ENCODE measurements at regions not wholly inside any gene's neighbourhood (a gene's known extent, or its start where the extent isn't known, plus 50 kb on each side); places are given as distances from the start of the nearest gene placed in this dataset.
"Not testable (repeated sequence)": the region's sequence is repeated elsewhere in the genome, so short reads cannot be mapped to it uniquely, and the experiment has no call there.

DNA sequence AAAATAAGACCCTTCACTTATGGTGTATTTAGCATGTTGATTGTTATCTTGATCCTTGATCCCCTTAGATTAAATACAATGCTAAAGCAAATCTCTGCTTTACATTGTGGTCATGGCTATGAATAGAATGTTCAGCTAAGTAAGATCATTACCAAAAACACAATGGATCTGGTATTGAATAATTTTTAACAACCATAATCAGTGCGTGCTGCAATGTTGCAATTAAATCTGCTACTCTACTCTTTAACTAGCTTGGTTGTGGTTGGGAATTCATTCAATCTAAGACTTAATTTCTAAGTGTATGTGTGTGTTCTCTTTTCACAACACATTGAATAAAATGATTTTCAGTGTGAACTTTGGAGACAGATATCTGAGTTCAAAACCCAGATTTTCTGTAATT, 442.5 kb upstream of the ZNF804A start:
- DNase-seq: no peak

DNA sequence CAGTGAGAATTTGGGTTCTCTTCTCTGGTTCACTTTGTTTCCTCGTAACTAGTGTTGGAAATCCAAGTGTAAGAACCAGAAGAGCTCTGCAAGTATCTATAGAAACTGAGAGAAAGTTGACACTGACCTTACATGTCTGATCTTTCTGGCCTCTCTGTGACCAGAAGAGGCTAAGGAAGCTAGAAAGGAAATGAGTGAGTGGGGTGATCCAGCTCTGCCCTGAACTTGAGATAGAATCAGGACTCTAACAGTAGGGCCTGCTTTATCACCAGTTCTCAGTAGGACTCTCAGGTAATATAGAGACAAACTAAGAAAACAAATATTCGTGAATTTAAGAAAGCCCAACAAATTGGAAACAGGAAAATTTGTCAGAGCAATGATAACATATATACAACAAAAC, 441.2 kb upstream of the ZNF804A start:
- no peak for DNase-seq

DNA sequence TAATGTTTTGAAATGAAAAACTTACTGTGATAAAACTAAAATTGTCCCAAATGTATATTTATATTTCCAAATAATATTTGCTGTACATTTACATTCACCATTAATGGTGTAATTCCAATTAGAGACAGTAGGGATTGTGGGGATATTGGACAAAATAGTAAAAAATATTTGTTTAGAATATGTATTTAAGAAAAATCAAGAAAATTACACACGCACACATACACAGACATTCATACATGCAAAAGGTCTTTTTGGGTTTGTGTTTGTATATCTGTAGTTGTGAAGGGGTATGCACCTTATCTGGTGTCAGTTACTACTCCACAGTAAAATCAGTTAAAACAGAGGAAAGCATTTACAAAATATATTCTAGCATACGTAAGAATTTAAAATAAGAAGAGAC, 435.9 kb upstream of the ZNF804A start:
- no peak for DNase-seq

DNA sequence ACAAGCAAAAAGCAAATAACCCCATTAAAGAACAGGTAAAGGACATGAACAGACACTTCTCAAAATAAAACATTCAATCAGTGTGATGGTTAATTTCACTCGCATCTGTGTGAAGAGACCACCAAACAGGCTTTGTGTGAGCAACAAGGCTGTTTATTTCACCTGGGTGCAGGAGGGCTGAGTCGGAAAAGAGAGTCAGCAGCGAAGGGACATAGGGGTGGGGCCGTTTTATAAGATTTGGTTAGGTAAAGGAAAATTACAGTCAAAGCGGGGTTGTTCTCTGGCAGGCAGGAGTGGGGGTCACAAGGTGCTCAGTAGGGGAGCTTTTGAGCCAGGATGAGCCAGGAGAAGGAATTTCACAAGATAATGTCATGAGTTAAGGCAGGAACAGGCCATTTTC, 429.5 kb upstream of the ZNF804A start:
- not testable (repeated sequence) for DNase-seq

DNA sequence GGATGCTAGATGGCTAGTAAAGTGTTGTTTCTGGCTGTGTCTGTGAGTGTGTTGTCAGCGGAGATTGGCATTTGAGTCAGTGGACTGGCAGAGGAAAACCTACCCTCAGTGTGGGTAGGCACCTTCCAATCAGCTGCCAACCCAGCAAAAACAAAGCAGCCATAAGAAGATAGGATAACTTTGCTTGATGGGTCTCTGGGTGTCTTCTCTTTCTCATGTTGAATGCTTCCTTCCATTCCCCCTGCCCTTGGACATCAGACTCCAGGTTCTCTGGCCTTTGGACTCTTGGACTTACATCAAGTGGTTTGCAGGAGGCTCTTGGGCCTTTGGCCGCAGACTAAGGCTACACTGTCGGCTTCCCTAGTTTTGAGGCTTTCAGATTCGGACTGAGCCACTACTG, 429.0 kb upstream of the ZNF804A start:
- DNase-seq: no peak

DNA sequence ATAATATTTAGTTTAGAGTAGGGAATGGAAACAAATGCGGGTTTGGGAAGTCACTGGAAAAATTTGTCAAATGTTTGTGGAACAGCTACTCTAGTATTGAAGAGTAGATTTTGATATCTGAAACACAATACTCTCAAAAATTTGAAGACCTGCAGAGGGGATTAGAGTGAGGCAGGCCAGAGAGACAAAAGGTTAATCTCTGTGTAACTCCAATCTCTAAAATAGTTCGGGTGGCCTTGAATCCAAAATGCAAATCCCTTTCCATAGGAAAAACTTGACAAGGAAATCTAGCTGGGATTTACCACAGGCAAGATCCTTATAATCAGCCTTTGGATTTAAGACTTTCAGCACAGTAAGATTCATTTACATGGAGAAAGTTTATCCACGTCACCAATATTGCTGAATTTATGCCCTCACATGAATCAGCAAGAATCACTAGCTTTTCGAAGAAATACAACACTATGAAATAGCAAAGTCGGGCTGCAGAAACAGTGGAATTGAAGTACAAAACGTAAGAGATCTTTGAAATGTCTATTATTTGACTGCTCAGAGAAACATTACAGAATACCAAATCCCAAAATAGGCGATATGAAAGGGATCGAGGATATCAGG, 423.7 kb upstream of the ZNF804A start:
- no peak for DNase-seq

DNA sequence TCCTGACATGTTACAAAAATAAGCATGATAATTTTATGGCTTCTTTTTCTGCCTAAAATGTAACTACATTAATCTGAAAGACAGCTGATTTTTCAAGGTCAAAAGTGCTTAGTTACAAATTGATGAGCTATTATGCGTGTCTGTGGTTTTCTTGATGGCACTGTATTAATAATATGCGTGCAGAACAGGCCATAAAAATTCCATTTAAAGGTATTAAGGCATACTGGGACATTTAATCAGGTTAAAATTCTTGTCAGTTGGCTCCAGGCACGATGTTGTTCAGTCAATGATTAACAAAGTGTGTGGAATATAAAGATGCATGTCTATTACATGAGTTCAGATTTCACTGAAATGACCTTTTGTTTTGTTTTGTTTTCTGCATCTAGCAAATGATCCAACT, 420.1 kb upstream of the ZNF804A start:
- no peak for DNase-seq

DNA sequence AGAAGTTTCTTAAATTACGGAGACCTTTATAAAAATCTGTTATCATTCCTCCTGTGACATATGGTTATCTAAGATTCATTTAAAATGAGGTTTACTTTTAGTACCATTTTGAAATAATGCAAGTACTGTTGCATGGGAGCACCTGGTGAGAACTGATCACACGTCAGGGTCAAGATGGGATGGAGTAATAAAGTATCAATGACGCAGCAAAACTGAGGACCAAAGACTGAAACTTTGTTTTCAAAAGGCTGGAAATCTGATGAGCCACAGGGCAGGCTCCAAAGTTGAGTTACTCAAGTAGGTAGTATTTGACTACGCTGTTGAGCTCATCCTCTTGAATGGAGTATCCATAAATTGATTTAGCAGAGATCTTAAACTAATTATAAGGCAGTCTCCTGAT, 411.9 kb upstream of the ZNF804A start:
- no peak for DNase-seq

DNA sequence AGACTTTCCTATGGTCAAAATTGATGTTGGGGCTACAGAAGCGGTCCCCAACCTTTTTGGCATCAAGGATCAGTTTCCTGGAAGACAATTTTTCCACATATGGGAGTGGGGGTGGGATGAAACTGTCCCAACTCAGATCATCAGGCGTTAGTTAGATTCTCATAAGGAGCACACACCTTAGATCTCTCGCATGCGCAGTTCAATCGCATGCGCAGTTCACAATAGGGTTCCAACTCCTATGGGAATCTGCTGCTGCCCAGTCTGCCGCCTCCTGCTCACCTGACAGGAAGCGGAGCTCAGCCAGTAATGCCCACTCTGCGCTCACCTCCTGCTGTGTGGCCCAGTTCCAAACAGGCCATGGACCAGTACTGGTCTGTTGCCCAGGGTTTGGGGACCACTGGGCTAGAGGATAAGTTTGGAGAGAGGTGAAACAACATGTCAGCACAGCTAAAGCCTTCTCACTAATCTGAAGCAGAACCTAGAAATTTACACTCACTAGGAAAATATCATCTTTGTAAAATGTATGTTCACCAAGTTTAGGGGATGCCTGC, 410.8 kb upstream of the ZNF804A start:
- DNase-seq: no peak

DNA sequence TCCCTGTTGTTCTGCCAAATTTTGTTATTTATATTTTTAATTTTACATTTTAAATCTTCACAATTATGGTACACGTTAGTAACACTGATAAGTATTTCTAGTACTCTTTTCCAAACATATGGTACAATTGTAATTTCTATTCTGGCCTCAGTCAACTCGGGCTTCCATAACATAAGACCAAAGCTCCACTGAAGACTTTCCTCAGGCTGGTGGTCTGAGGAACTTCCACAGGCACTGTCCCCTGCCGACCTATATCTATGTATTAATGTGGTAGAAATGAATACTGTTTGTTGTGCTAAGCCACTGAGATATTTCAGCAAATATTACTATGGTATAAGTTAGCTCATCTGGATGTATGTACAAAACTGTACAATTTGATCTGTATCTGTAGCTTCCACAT, 407.6 kb upstream of the ZNF804A start:
- DNase-seq: no peak

DNA sequence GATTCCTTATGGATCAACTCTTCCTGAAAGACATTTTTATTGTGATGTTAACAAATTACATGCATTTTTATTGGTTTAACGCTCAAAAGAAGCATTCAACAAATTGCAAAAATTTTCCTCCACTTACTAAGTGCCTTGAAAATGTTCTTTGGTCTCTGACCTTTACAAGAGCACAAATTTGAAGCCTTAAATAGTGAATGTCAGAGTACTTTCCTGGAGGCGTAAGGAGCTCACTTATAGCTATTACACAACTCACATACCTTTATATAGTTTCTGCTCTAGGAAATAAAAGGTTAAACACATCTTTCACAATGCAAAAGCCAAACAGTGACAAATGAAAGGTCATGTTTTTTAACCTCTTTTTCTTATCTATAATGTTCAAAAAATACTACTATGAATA, 405.7 kb upstream of the ZNF804A start:
- no peak for DNase-seq

DNA sequence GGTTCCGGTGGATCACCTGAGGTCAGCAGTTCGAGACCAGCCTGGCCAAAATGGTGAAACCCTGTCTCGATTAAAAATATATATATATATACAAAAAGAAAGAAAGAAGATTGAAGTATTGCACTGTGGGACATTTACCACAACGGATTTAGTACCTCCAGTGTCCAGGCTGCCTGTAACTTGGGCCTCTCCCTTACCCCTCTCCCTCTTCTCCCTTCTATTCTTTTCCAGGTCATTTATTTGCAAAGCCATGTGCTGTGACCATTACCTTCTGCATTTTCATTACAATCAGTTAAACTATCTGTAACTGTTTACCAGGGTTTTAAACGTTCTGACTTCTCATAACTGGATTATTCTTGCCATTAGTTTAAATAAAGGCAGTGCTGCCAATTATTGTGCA, 400.9 kb upstream of the ZNF804A start:
- no peak for DNase-seq

DNA sequence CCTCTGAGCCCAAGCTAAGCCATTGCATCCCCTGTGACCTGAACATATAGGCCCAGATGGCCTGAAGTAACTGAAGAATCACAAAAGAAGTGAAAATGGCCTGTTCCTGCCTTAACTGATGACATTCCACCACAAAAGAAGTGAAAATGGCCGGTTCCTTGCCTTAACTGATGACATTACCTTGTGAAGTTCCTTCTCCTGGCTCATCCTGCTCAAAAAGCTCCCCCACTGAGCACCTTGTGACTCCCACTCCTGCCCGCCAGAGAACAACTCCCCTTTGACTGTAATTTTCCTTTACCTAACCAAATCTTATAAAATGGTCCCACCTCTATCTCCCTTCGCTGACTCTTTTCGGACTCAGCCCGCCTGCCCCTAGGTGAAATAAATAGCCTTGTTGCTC, 399.5 kb upstream of the ZNF804A start:
- DNase-seq: not testable (repeated sequence)

DNA sequence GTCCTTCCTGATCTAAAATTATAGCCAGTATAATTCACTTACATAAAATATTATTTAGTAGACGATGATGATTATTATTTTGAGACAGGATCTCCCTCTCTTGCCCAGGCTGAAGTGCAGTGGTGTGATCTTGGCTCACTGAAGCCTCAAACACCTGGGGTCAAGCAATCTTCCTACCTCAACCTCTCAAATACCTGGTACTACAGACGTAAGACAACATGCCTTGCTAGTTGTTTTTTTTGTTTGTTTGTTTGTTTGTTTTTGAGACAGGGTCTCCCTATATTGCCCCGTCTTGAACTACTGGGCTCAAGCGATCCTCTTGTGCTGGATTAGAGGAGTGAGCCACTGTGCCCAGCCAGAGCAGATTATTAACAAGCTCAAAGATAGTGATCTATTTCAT, 399.1 kb upstream of the ZNF804A start:
- DNase-seq: no peak

DNA sequence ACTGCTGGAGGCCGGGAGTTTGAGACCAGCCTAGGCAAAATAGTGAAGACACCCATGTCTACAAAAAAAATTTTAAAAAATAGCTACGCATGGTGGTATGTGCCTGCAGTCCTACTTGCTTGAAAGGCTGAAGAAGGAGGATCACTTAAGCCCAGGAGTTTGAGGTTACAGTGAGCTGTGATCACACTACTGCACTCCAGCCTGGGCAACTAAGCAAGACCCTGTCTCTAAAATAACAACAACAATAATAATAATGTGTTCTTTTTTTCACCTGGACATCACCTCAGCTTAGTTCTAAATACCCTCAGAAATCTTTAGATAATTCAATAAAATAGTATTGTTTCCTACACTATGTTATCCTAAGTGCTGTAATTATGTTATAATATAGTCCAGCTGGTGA, 397.1 kb upstream of the ZNF804A start:
- no peak for DNase-seq

DNA sequence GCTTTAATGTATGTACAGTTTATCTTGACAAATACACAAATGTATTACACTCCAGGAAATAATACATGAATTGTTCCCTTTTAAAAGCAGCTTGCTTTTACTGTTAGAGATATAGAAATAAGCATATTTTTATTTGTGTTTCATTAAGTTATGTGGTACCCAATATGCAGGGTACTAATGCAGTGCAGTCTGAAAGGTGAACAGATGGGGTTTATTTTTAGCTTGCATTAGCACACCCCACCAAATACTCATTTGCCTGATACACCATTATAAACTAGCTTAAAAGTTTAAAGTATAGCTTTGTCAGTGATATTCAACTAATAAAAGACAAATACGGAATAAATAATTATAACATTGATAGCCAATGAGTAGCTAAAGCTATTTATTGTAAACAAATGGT, 394.7 kb upstream of the ZNF804A start:
- DNase-seq: no peak

DNA sequence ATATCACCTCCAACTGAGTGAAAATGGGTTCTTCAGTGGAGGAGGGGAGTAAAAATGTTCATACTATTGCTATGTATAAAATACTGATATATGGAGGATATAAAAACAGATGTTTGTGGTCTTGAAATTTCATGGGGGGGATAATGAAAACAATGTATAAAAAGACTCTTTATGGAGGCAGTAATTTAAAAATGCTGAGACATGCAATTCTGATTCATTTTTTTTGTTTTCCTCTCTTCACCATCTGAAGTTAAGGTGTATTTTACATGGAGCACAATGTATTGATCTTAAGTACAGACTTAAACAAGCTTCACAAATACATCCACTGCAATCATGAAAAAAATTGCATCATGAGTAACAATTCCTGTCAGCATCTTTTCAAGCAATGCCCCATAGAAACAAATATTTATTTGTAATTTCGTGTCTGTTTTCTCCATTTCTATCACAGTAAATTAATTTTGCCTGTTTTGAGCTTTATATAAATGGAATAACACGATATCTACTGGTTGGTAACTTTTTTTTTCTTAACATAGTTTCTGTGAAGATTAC, 393.2 kb upstream of the ZNF804A start:
- no peak for DNase-seq

DNA sequence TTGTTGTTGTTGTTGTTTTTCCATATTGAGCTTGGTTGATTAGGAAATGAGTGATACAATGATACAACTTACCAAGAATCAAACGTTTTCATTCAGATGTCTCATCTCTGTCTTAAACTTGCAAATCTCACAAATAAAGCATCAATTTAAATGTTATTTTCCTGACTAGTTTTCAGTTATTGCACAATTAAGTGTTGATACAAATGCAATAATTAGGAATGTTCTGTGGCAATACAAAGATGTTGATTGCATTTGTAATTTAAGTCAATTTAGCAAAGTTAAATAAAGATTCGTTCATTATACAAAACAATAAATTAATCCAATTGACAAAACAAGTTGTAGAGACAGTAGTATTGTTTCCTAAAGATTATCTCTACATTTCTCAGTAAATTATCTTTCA, 392.3 kb upstream of the ZNF804A start:
- DNase-seq: no peak

DNA sequence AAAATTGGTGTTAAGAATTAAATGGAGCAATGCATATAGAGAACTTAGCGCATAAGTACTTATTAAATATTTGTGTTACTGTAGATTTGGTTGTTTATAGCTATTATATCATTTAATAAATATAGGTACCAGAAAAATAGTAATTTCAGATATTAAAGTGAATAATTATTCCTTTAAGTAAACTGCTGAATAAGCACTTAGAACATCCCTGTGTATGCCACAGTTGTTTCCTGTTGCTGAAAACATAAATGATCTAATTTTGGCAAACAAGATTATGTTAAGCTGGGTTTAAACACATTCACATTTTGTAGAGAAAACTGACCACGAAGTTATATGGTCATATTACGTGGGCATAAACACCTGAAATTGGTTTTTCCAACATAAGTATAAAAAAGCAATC, 388.0 kb upstream of the ZNF804A start:
- no peak for DNase-seq

DNA sequence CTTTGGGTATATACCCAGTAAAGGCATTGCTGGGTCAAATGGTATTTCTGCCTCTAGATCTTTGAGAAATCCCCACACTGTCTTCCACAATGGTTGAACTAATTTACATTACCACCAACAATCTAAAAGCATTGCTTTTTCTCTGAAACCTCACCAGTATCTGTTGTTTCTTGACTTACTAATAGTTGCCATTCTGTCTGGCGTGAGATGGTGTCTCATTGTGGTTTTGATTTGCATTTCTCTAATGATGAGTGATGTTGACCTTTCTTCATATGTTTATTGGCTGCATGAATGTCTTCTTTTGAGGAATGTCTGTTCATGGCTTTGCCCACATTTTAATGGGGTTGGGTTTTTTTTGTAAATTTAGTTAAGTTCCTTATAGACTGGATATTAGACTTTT, 382.6 kb upstream of the ZNF804A start:
- no peak for DNase-seq

DNA sequence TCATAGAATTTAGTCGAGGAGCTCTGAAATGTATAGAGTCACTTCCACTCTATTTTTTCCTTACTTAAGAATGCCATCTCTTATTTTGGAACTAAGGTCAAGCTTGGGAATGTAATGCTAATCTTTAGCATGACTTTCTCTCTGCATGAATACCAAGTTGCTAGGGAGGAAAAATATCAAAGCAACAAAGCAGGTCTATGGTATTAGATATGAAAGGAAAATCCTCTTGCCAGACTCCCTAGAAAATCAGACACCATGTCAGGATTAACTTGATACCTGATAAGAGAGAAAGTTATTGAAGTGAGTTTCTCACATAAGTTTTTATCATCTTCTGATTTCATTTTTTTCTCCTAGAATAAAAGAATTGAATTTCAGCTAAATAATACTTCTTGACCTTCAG, 341.7 kb upstream of the ZNF804A start:
- no peak for DNase-seq

DNA sequence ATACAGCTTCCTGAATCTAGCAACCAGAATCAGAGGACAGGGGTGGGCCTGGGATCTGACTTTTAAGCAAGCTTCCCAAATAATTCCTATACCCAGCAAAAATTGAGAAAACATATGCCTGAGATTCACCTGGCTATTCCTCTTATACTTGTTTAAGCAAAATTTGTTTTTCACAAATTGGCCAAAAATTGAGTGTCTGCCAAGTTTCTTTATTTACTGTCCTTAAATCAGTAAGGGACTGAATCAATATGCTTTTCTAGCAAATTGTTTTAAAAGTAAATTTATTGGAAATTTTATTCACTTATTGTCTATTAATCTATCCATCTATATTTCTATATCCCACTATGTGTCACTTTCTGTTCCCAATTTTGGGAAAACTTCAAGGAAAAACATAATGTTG, 337.0 kb upstream of the ZNF804A start:
- DNase-seq: no peak

DNA sequence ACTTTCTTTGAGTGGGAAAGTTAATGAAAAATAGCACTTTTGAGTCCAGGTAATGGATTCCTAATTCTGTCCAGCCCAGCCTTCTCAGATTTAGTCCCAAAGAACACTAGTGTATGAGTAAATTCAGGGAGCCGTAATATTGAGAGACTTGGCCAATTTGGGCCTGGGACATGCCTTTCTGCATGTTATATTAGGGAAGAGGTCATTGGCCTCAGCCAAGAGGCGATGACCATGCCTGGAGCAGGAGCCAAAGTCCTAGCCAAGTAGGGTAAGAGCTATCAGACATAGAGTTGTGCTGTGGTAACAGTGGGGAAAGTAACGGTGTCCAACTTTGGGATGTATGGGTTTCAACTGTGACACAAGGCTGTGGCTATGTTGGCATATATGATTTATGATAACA, 336.5 kb upstream of the ZNF804A start:
- DNase-seq: no peak

DNA sequence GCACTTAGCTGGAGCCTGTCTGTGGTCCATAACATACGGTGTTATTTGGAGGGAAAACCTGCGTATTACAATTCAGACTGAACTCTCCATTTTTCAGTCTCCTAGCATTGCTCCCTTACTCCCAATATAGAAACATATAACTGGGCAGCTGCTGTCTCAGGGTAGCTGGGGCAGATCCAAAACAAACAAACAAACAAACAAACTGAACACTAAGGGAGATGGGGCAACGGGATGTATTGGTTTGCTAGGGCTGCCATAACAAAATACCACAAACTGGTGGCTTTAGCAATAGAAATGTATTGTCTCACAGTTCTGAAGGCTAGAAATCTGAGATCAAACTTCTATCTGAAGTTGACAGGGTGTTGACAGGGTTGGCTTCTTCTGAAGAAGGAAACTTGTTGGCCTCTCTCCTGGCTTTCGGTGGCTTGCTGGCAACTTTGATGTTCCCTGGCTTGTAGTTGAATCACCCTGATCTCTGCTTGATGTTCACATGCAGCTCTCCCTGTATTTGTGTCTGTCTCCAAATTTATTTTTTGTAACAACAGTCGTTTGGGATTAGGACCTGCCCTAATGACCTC, 329.3 kb upstream of the ZNF804A start:
- no peak for DNase-seq

DNA sequence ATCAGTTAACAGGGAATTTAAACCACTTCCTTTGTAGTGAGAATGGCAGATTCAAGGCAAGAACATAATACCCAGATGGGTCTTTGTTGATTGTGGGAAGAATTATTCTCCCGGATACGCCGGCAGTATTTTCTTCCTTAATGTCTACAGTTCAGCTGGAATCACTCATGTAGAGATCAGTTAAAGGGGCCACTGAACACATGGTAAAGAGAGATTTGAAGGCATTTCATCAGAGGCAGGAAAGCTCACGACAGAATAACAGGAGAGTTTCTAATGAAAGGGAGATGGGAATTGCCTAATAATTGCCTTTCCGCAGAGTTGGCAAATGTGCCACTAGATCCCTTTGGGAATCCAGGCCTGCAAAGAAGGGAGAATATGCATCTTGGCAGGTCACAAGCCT, 327.7 kb upstream of the ZNF804A start:
- no peak for DNase-seq
